ENCODE measurements at regions not wholly inside any gene's neighbourhood (a gene's known extent, or its start where the extent isn't known, plus 50 kb on each side); places are given as distances from the start of the nearest gene placed in this dataset.

DNA sequence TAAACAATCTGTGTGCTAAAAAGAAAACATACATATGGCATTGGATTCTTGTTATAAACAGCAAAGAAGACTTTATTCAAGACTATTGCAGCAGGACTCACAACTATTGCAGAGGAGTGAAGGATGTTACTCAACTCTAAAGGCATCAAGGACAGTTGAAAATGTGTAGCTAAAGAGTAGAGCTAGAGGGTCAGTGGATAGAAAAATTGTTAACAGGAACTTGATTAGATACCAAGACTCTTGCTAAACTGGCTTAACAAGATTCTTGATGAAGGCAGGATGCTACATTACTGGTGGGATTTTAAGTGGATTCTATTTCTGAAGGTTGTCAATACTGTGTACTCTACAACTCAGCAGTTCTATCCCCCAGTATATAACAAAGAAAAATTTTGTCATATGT is 1183.3 kb downstream of the SLITRK1 start:
- TF ChIP-seq SP1 (IDR thresholded peaks at IDR 0.05) = no peak
- no peak for TF ChIP-seq HDGF (IDR thresholded peaks at IDR 0.05; ENCODE audit: borderline replicate concordance)
- TF ChIP-seq TARDBP (IDR thresholded peaks at IDR 0.05) = no peak
- TF ChIP-seq BHLHE40 (IDR thresholded peaks at IDR 0.05; ENCODE audit: borderline replicate concordance) = no peak
- no peak for TF ChIP-seq FOXA1 (IDR thresholded peaks at IDR 0.05)
- TF ChIP-seq FOXM1 (IDR thresholded peaks at IDR 0.05; ENCODE audit: borderline replicate concordance) = no peak
- no peak for TF ChIP-seq CTBP1 (IDR thresholded peaks at IDR 0.05; ENCODE audit: borderline replicate concordance)
- TF ChIP-seq ELF4 (IDR thresholded peaks at IDR 0.05) = no peak
- no peak for TF ChIP-seq LEF1 (IDR thresholded peaks at IDR 0.05; ENCODE audit: borderline replicate concordance)
- TF ChIP-seq L3MBTL2 (conservative IDR thresholded peaks at IDR 0.05) = no peak
- TF ChIP-seq ARNT (IDR thresholded peaks at IDR 0.05) = no peak
